Peyer's patch (tissue), 4 donors: ENCODE measurements at regions not wholly inside any gene's neighbourhood (a gene's known extent, or its start where the extent isn't known, plus 50 kb on each side); places are given as distances from the start of the nearest gene placed in this dataset.

Source experiments
- DNase-seq, 3 donors: peaks; one replicate each; pipeline ENCODE4 v3.0.0-alpha.2; 2017 to 2019
- H3K27ac ChIP-seq, 4 donors: fragments of 200-600 bp; sonication (generic); one replicate each; pipeline ENCODE4 v1.5.1; 2016 to 2019
- H3K27me3 ChIP-seq, 2 donors: fragments of 200-600 bp; sonication (generic); one replicate each; pipeline ENCODE4 v1.5.1; 2019
- H3K36me3 ChIP-seq, 3 donors: fragments of 200-600 bp; sonication (generic); one replicate each; pipeline ENCODE4 v1.5.1; 2016 to 2019
- H3K4me1 ChIP-seq, 4 donors: fragments of 200-600 bp; sonication (generic); one replicate each; pipeline ENCODE4 v1.5.1; 2016 to 2019
- H3K4me3 ChIP-seq, 4 donors: fragments of 200-600 bp; sonication (generic); 1 replicate in 3 of 4; 2 replicates in 1 of 4; pipeline ENCODE4 v1.5.1; 2016 to 2019; ENCODE audit warnings: mild to moderate bottlenecking in 1 of 4
- H3K9me3 ChIP-seq, 4 donors: fragments of 200-600 bp; sonication (generic); one replicate each; pipeline ENCODE4 v1.5.1; 2016 to 2019; ENCODE audit warnings: mild to moderate bottlenecking in 1 of 4
- CTCF ChIP-seq, 6 experiments: fragments of 450-650 bp in 4 of 6; fragments of 200-600 bp in 2 of 6; sonication (generic) in 1 of 6; IDR thresholded peaks; one replicate each; pipeline ENCODE4 v1.5.1; 2017 to 2019; ENCODE audit warnings: antibody characterized with exemption in 6 of 6, mild to moderate bottlenecking in 3 of 6, moderate library complexity in 1 of 6
- POLR2A ChIP-seq, 2 donors: fragments of 450-650 bp; IDR thresholded peaks; one replicate each; pipeline ENCODE4 v1.5.1; 2017; ENCODE audit warnings: antibody characterized with exemption in 2 of 2, mild to moderate bottlenecking in 2 of 2, moderate library complexity in 2 of 2

- DNase-seq = no peak
- Histone ChIP-seq H3K4me1 (peaks cover 0 to 18% (median 0%) of the 10 kb centered on the region in 4 donors), H3K27me3 (no peaks in the 10 kb centered on the region), H3K4me3 (no peak overlapping the region), H3K36me3 (no peaks in the 10 kb centered on the region), H3K9me3 (no peaks in the 10 kb centered on the region), H3K27ac (peak overlapping the region in 1 of 4 donors; percentile 82)
- TF ChIP-seq POLR2A (IDR thresholded peaks at IDR 0.05) (no peak), CTCF (IDR thresholded peaks at IDR 0.05) (no peak)
Observed at GRCh38 chr15:62941699-62942098, 100.8 kb upstream of the TPM1 start.

GRCh38 chr15:62942428-62942827, 100.1 kb upstream of the TPM1 start:
- no peak overlapping the region for H3K27ac ChIP-seq
- TF ChIP-seq POLR2A (IDR thresholded peaks at IDR 0.05) = no peak
- no peak for TF ChIP-seq CTCF (IDR thresholded peaks at IDR 0.05)
- H3K27me3 ChIP-seq = no peaks in the 10 kb centered on the region
- no peaks in the 10 kb centered on the region for H3K36me3 ChIP-seq
- no peak for DNase-seq
- peaks cover 0 to 18% (median 0%) of the 10 kb centered on the region in 4 donors for H3K4me1 ChIP-seq
- no peaks in the 10 kb centered on the region for H3K9me3 ChIP-seq
- no peak overlapping the region for H3K4me3 ChIP-seq

- DNase-seq = no peak
Observed at GRCh38 chr15:62945063-62945462, 97.5 kb upstream of the TPM1 start.

GRCh38 chr15:62945760-62946159, 96.8 kb upstream of the TPM1 start:
- no peaks in the 10 kb centered on the region for H3K9me3 ChIP-seq
- TF ChIP-seq CTCF (IDR thresholded peaks at IDR 0.05) = no peak
- no peak for TF ChIP-seq POLR2A (IDR thresholded peaks at IDR 0.05)
- H3K27ac ChIP-seq = no peak overlapping the region
- no peak overlapping the region for H3K4me3 ChIP-seq
- H3K4me1 ChIP-seq = peaks cover 0 to 9% (median 0%) of the 10 kb centered on the region in 4 donors
- no peak for DNase-seq
- H3K27me3 ChIP-seq = no peaks in the 10 kb centered on the region
- H3K36me3 ChIP-seq = no peaks in the 10 kb centered on the region

More at GRCh38 chr15:62945063-62945462, 97.5 kb upstream of the TPM1 start:
- TF ChIP-seq POLR2A (IDR thresholded peaks at IDR 0.05) (no peak), CTCF (IDR thresholded peaks at IDR 0.05) (no peak)
- Histone ChIP-seq H3K9me3 (no peaks in the 10 kb centered on the region), H3K4me3 (no peak overlapping the region), H3K27ac (no peak overlapping the region), H3K27me3 (no peaks in the 10 kb centered on the region), H3K36me3 (no peaks in the 10 kb centered on the region), H3K4me1 (peaks cover 0 to 14% (median 0%) of the 10 kb centered on the region in 4 donors)

GRCh38 chr15:62946940-62947339, 95.6 kb upstream of the TPM1 start:
- no peaks in the 10 kb centered on the region for H3K27me3 ChIP-seq
- TF ChIP-seq POLR2A (IDR thresholded peaks at IDR 0.05) (no peak), CTCF (IDR thresholded peaks at IDR 0.05) (no peak)
- H3K36me3 ChIP-seq = no peaks in the 10 kb centered on the region
- DNase-seq = no peak
- no peak overlapping the region for H3K4me3 ChIP-seq
- no peaks in the 10 kb centered on the region for H3K4me1 ChIP-seq
- H3K27ac ChIP-seq = no peak overlapping the region
- no peaks in the 10 kb centered on the region for H3K9me3 ChIP-seq

GRCh38 chr15:62950462-62950931, 92.0 kb upstream of the TPM1 start:
- Histone ChIP-seq H3K36me3 (no peaks in the 10 kb centered on the region), H3K27ac (no peak overlapping the region), H3K4me3 (no peak overlapping the region), H3K27me3 (no peaks in the 10 kb centered on the region), H3K9me3 (no peaks in the 10 kb centered on the region), H3K4me1 (no peaks in the 10 kb centered on the region)
- no peak for TF ChIP-seq POLR2A (IDR thresholded peaks at IDR 0.05)
- TF ChIP-seq CTCF (IDR thresholded peaks at IDR 0.05) = no peak
- no peak for DNase-seq
